ENCODE measurements at regions not wholly inside any gene's neighbourhood (a gene's known extent, or its start where the extent isn't known, plus 50 kb on each side); places are given as distances from the start of the nearest gene placed in this dataset.

DNA sequence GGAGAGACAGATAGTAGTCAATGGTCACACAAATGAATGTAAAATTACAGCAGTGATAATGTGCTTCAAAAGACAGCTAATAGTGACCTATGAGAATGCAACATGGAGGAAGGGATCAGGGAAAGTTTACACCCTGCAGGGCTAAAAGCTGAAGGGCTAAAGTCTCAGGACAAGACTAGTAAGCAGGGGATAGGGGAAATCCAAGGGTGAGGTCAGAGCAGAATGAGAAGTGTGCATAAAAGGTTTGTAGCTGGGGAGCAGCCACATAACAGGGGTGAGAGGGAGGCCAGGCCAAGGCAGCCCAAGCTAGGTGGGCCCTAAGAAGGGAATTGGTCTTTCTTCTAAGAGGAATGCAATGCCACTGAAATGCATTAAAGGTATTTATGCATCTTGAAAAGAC, 746.3 kb downstream of the SATB2 start:
- H4K20me1 ChIP-seq (ENCODE audit: insufficient read depth, low read length): no peaks in the 10 kb centered on the region
- H3K27me3 ChIP-seq (ENCODE audit: low read depth, low read length): no peaks in the 10 kb centered on the region
- H3K4me3 ChIP-seq (ENCODE audit: low read length): no peak overlapping the region
- no peak overlapping the region for H2AFZ ChIP-seq (ENCODE audit: low read depth, low read length)
- H3K36me3 ChIP-seq (replicated peaks; ENCODE audit: low read depth, low read length): no peaks in the 10 kb centered on the region
- no peaks in the 10 kb centered on the region for H3K9me3 ChIP-seq (ENCODE audit: insufficient read depth, low read length)
- H3K4me1 ChIP-seq (ENCODE audit: low read length): no peaks in the 10 kb centered on the region
- no peak overlapping the region for H3K27ac ChIP-seq (ENCODE audit: low read length)
- H3K9ac ChIP-seq (ENCODE audit: low read length): no peak overlapping the region
- H3K4me2 ChIP-seq (ENCODE audit: low read length): no peak overlapping the region
- no peak for TF ChIP-seq EZH2phosphoT487 (IDR thresholded peaks at IDR 0.05; ENCODE audit: low read depth)
- TF ChIP-seq, protein P1, sequence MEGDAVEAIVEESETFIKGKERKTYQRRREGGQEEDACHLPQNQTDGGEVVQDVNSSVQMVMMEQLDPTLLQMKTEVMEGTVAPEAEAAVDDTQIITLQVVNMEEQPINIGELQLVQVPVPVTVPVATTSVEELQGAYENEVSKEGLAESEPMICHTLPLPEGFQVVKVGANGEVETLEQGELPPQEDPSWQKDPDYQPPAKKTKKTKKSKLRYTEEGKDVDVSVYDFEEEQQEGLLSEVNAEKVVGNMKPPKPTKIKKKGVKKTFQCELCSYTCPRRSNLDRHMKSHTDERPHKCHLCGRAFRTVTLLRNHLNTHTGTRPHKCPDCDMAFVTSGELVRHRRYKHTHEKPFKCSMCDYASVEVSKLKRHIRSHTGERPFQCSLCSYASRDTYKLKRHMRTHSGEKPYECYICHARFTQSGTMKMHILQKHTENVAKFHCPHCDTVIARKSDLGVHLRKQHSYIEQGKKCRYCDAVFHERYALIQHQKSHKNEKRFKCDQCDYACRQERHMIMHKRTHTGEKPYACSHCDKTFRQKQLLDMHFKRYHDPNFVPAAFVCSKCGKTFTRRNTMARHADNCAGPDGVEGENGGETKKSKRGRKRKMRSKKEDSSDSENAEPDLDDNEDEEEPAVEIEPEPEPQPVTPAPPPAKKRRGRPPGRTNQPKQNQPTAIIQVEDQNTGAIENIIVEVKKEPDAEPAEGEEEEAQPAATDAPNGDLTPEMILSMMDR (IDR thresholded peaks at IDR 0.05; ENCODE audit: low read depth, low read length): no peak
- H3K79me2 ChIP-seq (ENCODE audit: low read length): no peaks in the 10 kb centered on the region

DNA sequence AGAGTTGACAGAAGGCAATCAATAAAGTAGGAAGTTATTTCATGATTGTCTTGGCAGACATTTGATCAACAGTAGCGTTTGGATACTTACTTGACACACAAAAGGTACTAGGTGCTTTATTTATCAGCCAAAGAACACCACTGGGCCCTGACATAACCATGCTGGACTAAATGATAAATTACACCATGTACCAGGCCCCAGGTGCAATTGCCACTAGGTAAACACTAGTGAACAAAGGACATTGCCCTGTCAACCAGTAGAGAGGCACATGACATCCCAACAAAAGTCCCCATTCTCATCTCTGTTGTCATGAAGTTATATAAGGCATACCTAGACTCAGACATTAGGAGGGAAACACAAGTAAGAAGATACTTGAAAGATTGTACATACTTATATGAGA, 747.2 kb downstream of the SATB2 start:
- no peak overlapping the region for H3K27ac ChIP-seq (ENCODE audit: low read length)
- no peaks in the 10 kb centered on the region for H3K36me3 ChIP-seq (replicated peaks; ENCODE audit: low read depth, low read length)
- no peaks in the 10 kb centered on the region for H3K79me2 ChIP-seq (ENCODE audit: low read length)
- H3K27me3 ChIP-seq (ENCODE audit: low read depth, low read length): no peaks in the 10 kb centered on the region
- H3K9ac ChIP-seq (ENCODE audit: low read length): no peak overlapping the region
- no peaks in the 10 kb centered on the region for H3K9me3 ChIP-seq (ENCODE audit: insufficient read depth, low read length)
- no peaks in the 10 kb centered on the region for H4K20me1 ChIP-seq (ENCODE audit: insufficient read depth, low read length)
- no peak overlapping the region for H3K4me3 ChIP-seq (ENCODE audit: low read length)
- no peak for TF ChIP-seq EZH2phosphoT487 (IDR thresholded peaks at IDR 0.05; ENCODE audit: low read depth)
- TF ChIP-seq, protein P1 (IDR thresholded peaks at IDR 0.05; ENCODE audit: low read depth, low read length): no peak
- H3K4me1 ChIP-seq (ENCODE audit: low read length): no peaks in the 10 kb centered on the region
- no peak overlapping the region for H2AFZ ChIP-seq (ENCODE audit: low read depth, low read length)
- H3K4me2 ChIP-seq (ENCODE audit: low read length): no peak overlapping the region

DNA sequence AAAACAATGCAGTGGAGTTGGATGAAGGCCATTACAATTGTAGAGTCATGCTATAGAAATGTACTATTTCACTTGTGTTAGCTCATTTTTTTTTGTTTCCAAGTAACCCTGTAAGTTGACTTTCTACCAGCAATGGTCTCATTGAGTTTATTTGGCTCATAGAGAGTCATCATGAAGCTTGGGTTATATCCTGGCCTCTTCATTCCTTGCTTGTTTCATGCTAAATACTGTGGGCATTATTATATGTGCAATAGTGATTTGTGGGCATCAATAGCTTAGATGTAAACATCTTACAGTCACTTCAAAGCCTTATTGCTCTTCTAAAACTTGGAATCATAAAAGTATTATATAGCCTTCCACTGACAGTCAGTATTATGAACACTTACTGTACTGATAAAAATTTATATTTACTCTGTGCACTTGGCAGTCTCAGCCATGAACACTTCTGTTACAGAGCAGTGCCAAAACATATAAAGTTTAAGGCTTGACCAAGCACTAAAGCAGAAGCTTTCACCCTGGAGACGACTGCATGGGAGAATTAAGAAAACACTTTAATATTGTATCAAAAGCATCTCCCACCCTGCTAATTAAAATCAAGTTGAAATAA, 751.2 kb downstream of the SATB2 start:
- Histone ChIP-seq H3K79me2 (ENCODE audit: low read length) (no peaks in the 10 kb centered on the region), H3K27me3 (ENCODE audit: low read depth, low read length) (no peaks in the 10 kb centered on the region), H3K9me3 (ENCODE audit: insufficient read depth, low read length) (no peaks in the 10 kb centered on the region), H4K20me1 (ENCODE audit: insufficient read depth, low read length) (no peaks in the 10 kb centered on the region), H3K4me1 (ENCODE audit: low read length) (no peaks in the 10 kb centered on the region), H3K9ac (ENCODE audit: low read length) (no peak overlapping the region), H3K4me2 (ENCODE audit: low read length) (no peak overlapping the region), H3K4me3 (ENCODE audit: low read length) (no peak overlapping the region), H2AFZ (ENCODE audit: low read depth, low read length) (no peak overlapping the region), H3K27ac (ENCODE audit: low read length) (no peak overlapping the region), H3K36me3 (replicated peaks; ENCODE audit: low read depth, low read length) (no peaks in the 10 kb centered on the region)
- no peak for TF ChIP-seq EZH2phosphoT487 (IDR thresholded peaks at IDR 0.05; ENCODE audit: low read depth)
- TF ChIP-seq, protein P1 (IDR thresholded peaks at IDR 0.05; ENCODE audit: low read depth, low read length): no peak

DNA sequence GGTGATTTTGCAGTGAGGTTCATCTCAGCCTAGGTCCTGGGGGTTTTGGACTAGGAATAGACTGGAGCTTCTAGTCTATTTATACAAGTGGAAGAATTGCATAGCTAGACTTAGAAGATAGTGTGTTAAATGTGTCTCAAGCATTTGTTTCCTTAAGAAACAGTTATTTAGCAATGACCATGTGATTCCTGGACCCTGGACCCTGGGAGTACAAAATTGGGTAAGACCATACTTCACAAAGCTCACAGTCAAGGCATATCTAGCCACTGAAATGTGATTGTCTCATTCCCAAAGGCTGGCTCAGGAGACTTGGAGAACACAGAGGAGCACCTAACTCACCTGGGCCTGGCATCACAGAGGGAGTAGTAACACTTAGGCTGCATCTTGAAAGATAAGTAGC, 754.5 kb downstream of the SATB2 start:
- no peak overlapping the region for H2AFZ ChIP-seq (ENCODE audit: low read depth, low read length)
- no peaks in the 10 kb centered on the region for H3K9me3 ChIP-seq (ENCODE audit: insufficient read depth, low read length)
- no peaks in the 10 kb centered on the region for H4K20me1 ChIP-seq (ENCODE audit: insufficient read depth, low read length)
- H3K27ac ChIP-seq (ENCODE audit: low read length): no peak overlapping the region
- peaks cover 4% of the 10 kb centered on the region for H3K4me1 ChIP-seq (ENCODE audit: low read length)
- H3K4me2 ChIP-seq (ENCODE audit: low read length): no peak overlapping the region
- H3K27me3 ChIP-seq (ENCODE audit: low read depth, low read length): no peaks in the 10 kb centered on the region
- no peak overlapping the region for H3K4me3 ChIP-seq (ENCODE audit: low read length)
- no peaks in the 10 kb centered on the region for H3K79me2 ChIP-seq (ENCODE audit: low read length)
- H3K36me3 ChIP-seq (replicated peaks; ENCODE audit: low read depth, low read length): no peaks in the 10 kb centered on the region
- TF ChIP-seq, protein P1 (IDR thresholded peaks at IDR 0.05; ENCODE audit: low read depth, low read length): no peak
- no peak for TF ChIP-seq EZH2phosphoT487 (IDR thresholded peaks at IDR 0.05; ENCODE audit: low read depth)
- H3K9ac ChIP-seq (ENCODE audit: low read length): no peak overlapping the region

All from OCI-LY3 (cell line).